ENCODE measurements at regions not wholly inside any gene's neighbourhood (a gene's known extent, or its start where the extent isn't known, plus 50 kb on each side); places are given as distances from the start of the nearest gene placed in this dataset.

DNA sequence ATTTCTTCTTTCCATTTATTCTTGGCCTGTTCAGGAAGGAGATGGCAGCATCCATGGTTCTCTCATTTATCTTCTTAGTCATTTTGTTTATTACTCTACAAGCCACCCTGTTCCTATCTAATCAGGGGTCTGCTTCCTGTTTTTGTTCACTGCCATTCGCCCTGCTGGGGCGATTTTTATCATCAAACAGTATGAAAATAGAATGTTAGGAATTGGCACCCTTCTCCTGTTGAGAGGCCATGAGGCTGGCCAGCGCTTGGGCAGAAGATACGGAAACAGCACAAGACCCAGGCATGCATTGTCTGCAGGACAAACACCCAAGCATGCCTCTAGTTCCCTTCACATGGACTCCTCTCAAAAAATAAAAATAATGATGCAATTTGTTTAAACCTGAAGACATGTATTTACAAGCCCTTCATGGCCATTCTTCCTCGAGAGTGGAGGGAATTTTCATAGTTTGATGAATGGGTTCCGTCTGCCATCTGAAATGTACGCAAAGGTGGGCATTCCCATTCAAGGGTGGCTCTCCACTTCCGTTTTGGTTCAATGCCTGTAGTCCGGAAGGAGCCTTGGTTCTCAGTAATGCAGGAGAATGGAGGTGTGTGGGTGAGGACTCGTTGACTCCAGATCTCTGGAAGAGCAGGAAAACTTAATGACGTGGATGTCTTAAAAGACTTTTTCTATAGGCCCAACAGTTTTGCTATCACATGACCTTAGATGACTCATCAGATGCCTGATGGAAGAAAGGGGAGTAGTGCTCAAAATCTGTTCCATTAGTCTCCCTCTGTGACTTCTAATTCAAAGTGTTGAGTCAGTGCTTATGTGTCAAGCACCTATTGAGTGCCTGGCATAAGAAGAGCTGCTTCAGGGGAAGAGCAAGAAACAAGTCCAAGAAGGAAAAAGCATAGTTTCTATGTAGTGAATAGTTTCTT lies 252.4 kb upstream of the TBX3 start:
- H3K9ac ChIP-seq: no peak overlapping the region

GRCh38 chr12:114935658-114936057 lies 251.7 kb upstream of the TBX3 start:
- H3K36me3 ChIP-seq: no peaks in the 10 kb centered on the region
- no peak overlapping the region for H3K27ac ChIP-seq
- no peak overlapping the region for H3K9ac ChIP-seq
- no peaks in the 10 kb centered on the region for H4K20me1 ChIP-seq
- H3K4me2 ChIP-seq: no peak overlapping the region
- peaks cover 8 to 23% (median 15%) of the 10 kb centered on the region in 11 experiments for H3K9me3 ChIP-seq (replicated peaks in 1 of 11)
- H3K4me1 ChIP-seq: no peaks in the 10 kb centered on the region
- TF ChIP-seq Cebpa-rat (IDR thresholded peaks at IDR 0.05): no peak
- H3K27me3 ChIP-seq: no peaks in the 10 kb centered on the region
- no peak overlapping the region for H3K4me3 ChIP-seq

More for the DNA sequence above, 252.4 kb upstream of the TBX3 start:
- Histone ChIP-seq H3K9me3 (replicated peaks in 1 of 11) (peaks cover under 1 to 15% (median 7%) of the 10 kb centered on the region in 11 experiments; a peak in 17 of 22 replicates), H3K4me3 (no peak overlapping the region), H4K20me1 (no peaks in the 10 kb centered on the region), H3K27me3 (no peaks in the 10 kb centered on the region), H3K27ac (no peak overlapping the region), H3K4me1 (no peaks in the 10 kb centered on the region), H3K4me2 (no peak overlapping the region), H3K36me3 (no peaks in the 10 kb centered on the region)
- no peak for TF ChIP-seq Cebpa-rat (IDR thresholded peaks at IDR 0.05)

- Histone ChIP-seq H3K4me1 (no peaks in the 10 kb centered on the region), H3K4me2 (no peak overlapping the region), H3K9me3 (replicated peaks in 1 of 11) (peaks cover 8 to 18% (median 16%) of the 10 kb centered on the region in 11 experiments), H3K27me3 (no peaks in the 10 kb centered on the region), H3K4me3 (no peak overlapping the region), H3K9ac (no peak overlapping the region), H3K27ac (no peak overlapping the region), H3K36me3 (no peaks in the 10 kb centered on the region), H4K20me1 (no peaks in the 10 kb centered on the region)
- TF ChIP-seq Cebpa-rat (IDR thresholded peaks at IDR 0.05): no peak
These were observed 249.6 kb upstream of the TBX3 start for GRCh38 chr12:114933428-114934160.

DNA sequence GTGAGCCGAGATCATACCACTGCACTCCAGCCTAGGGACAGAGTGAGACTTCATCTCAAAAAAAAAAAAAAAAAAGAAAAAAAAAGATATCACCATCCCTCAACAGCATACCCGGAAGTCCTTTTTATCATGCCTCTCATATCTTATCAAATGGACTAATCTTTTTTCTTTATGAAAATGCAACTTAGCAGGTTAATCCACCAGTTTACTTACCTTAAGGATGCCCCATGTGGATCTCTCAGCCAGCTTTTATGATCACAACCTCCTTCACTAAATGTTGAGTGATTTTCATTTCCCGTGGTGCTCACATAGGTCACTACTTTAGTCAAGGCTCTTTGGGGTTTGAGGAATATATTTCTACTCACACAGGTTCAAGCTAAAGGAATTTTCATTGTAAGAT lies 248.8 kb upstream of the TBX3 start:
- H3K4me1 ChIP-seq: no peaks in the 10 kb centered on the region
- no peak for TF ChIP-seq Cebpa-rat (IDR thresholded peaks at IDR 0.05)
- no peaks in the 10 kb centered on the region for H4K20me1 ChIP-seq
- no peak overlapping the region for H3K4me2 ChIP-seq
- H3K9ac ChIP-seq: no peak overlapping the region
- peaks cover 8 to 18% (median 16%) of the 10 kb centered on the region in 11 experiments for H3K9me3 ChIP-seq (replicated peaks in 1 of 11)
- H3K27ac ChIP-seq: no peak overlapping the region
- no peaks in the 10 kb centered on the region for H3K36me3 ChIP-seq
- no peaks in the 10 kb centered on the region for H3K27me3 ChIP-seq
- H3K4me3 ChIP-seq: no peak overlapping the region

DNA sequence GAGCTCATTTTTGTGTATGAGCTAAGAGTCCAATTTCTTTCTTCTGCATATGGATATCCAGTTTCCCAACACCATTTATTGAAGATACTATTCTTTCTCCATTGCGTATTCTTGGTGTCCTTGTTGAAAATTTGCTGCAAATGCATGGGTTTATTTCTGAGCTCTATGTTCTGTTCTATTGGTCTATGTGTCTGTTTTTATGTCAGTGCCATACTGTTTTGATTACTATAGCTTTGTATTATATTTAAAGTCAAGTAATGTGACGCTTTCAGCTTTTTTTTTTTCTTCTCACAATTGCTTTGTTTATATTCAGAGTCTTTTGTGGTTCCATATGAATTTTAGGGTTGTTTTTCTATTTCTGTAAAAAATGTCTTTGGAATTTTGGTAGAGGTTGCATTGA lies 247.1 kb upstream of the TBX3 start:
- H3K9ac ChIP-seq: no peak overlapping the region
- H3K36me3 ChIP-seq: no peaks in the 10 kb centered on the region
- peaks cover 8 to 18% (median 16%) of the 10 kb centered on the region in 11 experiments for H3K9me3 ChIP-seq (replicated peaks in 1 of 11)
- H3K4me2 ChIP-seq: no peak overlapping the region
- no peak overlapping the region for H3K27ac ChIP-seq
- H3K4me1 ChIP-seq: no peaks in the 10 kb centered on the region
- no peaks in the 10 kb centered on the region for H4K20me1 ChIP-seq
- no peak overlapping the region for H3K4me3 ChIP-seq
- no peak for TF ChIP-seq Cebpa-rat (IDR thresholded peaks at IDR 0.05)
- H3K27me3 ChIP-seq: no peaks in the 10 kb centered on the region

GRCh38 chr12:114926341-114926740 lies 242.4 kb upstream of the TBX3 start:
- Histone ChIP-seq H3K27ac (no peak overlapping the region), H3K4me2 (no peak overlapping the region), H3K9me3 (replicated peaks in 1 of 11) (peaks cover 7 to 37% (median 12%) of the 10 kb centered on the region in 11 experiments), H3K36me3 (no peaks in the 10 kb centered on the region), H3K4me1 (peaks cover 11 to 23% (median 18%) of the 10 kb centered on the region in 10 experiments), H3K27me3 (no peaks in the 10 kb centered on the region), H4K20me1 (no peaks in the 10 kb centered on the region), H3K4me3 (no peak overlapping the region), H3K9ac (no peak overlapping the region)
- no peak for TF ChIP-seq Cebpa-rat (IDR thresholded peaks at IDR 0.05)

- Histone ChIP-seq H3K4me3 (no peak overlapping the region), H4K20me1 (no peaks in the 10 kb centered on the region), H3K27me3 (no peaks in the 10 kb centered on the region), H3K9ac (no peak overlapping the region), H3K27ac (no peak overlapping the region), H3K36me3 (no peaks in the 10 kb centered on the region), H3K4me2 (no peak overlapping the region), H3K9me3 (replicated peaks in 1 of 11) (peaks cover 0 to 37% (median 0%) of the 10 kb centered on the region in 11 experiments; a peak in 8 of 22 replicates), H3K4me1 (peaks cover 15 to 36% (median 29%) of the 10 kb centered on the region in 10 experiments)
- no peak for TF ChIP-seq Cebpa-rat (IDR thresholded peaks at IDR 0.05)
These were observed 241.0 kb upstream of the TBX3 start for GRCh38 chr12:114924946-114925475.

GRCh38 chr12:114921781-114922180 lies 237.8 kb upstream of the TBX3 start:
- peaks cover 17 to 59% (median 38%) of the 10 kb centered on the region in 10 experiments for H3K4me1 ChIP-seq

More at GRCh38 chr12:114921781-114922180, 237.8 kb upstream of the TBX3 start:
- H3K27ac ChIP-seq: peak overlapping the region in 10 of 11 experiments; percentile 26 to 86 (median 70); a peak in 18 of 22 replicates
- H3K9ac ChIP-seq: peak overlapping the region in 6 of 11 experiments; percentile 28 to 60 (median 48); a peak in 8 of 22 replicates
- H3K4me3 ChIP-seq: no peak overlapping the region; a peak in 1 of 20 replicates
- peak overlapping the region; percentile 20 to 84 (median 68) for H3K4me2 ChIP-seq
- no peaks in the 10 kb centered on the region for H3K27me3 ChIP-seq
- peaks cover 0 to 58% (median 9%) of the 10 kb centered on the region in 11 experiments; a peak in 13 of 22 replicates for H3K9me3 ChIP-seq (replicated peaks in 1 of 11)
- TF ChIP-seq Cebpa-rat (IDR thresholded peaks at IDR 0.05): peak in 7 of 11 experiments; percentile 10 to 92 (median 79); a peak in 12 of 22 replicates
- no peaks in the 10 kb centered on the region for H4K20me1 ChIP-seq
- H3K36me3 ChIP-seq: no peaks in the 10 kb centered on the region

All from BLaER1 treated with 17β-estradiol and CSF1 and Interleukin-3, amounts not matched to agents 10 nM and 100 nM (cell line).